Muscle layer of colon (tissue), 2 donors: ENCODE measurements at regions not wholly inside any gene's neighbourhood (a gene's known extent, or its start where the extent isn't known, plus 50 kb on each side); places are given as distances from the start of the nearest gene placed in this dataset.

Experiments used
- H3K27ac ChIP-seq: one replicate; pipeline ENCODE4 v1.7.0; 2013; ENCODE audit warnings: low read depth, mild to moderate bottlenecking, low read length, moderate library complexity
- H3K27me3 ChIP-seq, 2 donors: one replicate each; pipeline ENCODE4 v1.7.0; 2013; ENCODE audit warnings: low read length in 2 of 2, mild to moderate bottlenecking in 2 of 2; ENCODE audit not compliant: insufficient read depth in 2 of 2, control insufficient read depth in 1 of 2
- H3K36me3 ChIP-seq: one replicate; pipeline ENCODE4 v1.7.0; 2013; ENCODE audit warnings: mild to moderate bottlenecking, low read length; ENCODE audit not compliant: insufficient read depth
- H3K4me1 ChIP-seq: one replicate; pipeline ENCODE4 v1.7.0; 2013; ENCODE audit warnings: mild to moderate bottlenecking, low read length; ENCODE audit not compliant: insufficient read depth
- H3K4me3 ChIP-seq, 2 donors: one replicate each; pipeline ENCODE4 v1.7.0; 2013; ENCODE audit warnings: low read length in 2 of 2, low read depth in 1 of 2, mild to moderate bottlenecking in 1 of 2, moderate library complexity in 1 of 2
- H3K9ac ChIP-seq: one replicate; pipeline ENCODE4 v1.7.0; 2013; ENCODE audit warnings: low read length
- H3K9me3 ChIP-seq: one replicate; pipeline ENCODE4 v1.7.0; 2013; ENCODE audit warnings: mild to moderate bottlenecking, low read length
- donor health status: abdominal sarcoma.
- donor health status: Adenocarcinoma of cecum.

DNA sequence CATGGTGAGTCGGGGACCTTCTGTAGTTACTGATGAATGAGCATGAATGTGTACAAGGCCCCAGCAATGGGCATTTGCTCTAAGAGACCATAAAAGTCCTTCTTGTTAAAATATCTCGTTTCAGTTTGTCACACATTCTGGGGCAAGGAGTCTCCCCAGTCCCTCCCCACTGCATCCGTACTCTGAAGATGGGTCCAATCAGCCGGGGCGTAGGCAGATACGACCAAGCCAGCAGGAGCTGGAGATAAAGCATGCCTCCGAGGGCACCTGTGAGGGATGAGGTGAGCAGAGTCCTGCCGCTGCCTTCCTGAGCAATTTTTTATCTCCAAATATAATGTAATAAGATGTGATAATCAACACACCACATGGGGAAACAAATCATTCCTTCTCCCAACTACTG lies 528.5 kb downstream of the BCL11B start:
- Histone ChIP-seq H3K9ac (no peak overlapping the region), H3K27me3 (no peaks in the 10 kb centered on the region), H3K36me3 (no peaks in the 10 kb centered on the region), H3K4me1 (no peaks in the 10 kb centered on the region), H3K9me3 (no peaks in the 10 kb centered on the region), H3K4me3 (no peak overlapping the region), H3K27ac (no peak overlapping the region)

DNA sequence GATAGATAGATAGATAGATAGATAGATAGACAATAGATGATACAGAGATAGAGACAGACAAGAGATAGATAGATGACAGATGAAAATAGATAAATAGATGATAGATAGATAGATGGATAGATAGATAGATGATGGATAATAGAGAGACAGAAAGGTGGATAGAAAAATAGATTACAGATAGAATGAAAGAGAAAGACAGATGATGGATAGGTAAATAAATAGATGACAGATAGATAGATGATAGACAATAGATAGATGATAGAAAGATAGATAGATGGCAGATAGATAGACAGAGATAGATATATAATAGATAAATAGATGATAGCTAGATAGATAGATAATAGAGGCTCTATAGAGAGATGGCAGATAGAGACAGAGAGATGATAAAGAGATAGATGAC lies 523.0 kb downstream of the BCL11B start:
- no peak overlapping the region for H3K4me3 ChIP-seq
- H3K4me1 ChIP-seq: no peaks in the 10 kb centered on the region
- H3K27ac ChIP-seq: no peak overlapping the region
- H3K27me3 ChIP-seq: no peaks in the 10 kb centered on the region
- H3K9me3 ChIP-seq: no peaks in the 10 kb centered on the region
- no peak overlapping the region for H3K9ac ChIP-seq
- no peaks in the 10 kb centered on the region for H3K36me3 ChIP-seq

DNA sequence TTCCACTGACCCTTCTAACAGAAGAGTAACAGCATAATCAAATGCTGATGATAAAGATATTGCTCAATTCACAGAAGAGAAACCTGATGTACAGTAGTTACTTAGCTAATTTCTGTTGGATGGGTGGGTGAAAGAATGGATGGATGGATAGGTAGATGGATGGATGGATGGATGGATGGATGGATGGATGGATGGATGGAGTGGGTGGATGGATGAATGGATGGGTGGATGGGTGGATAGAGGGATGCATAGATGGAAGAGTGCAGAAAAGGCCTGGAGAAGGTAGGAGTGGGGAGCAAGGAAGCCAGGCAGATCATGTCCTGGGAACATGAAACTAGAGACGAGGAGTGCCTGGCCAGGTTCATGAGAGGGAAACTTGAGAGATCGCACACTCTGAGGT lies 520.9 kb downstream of the BCL11B start:
- H3K4me3 ChIP-seq: no peak overlapping the region
- H3K9me3 ChIP-seq: no peaks in the 10 kb centered on the region
- no peaks in the 10 kb centered on the region for H3K4me1 ChIP-seq
- no peak overlapping the region for H3K27ac ChIP-seq
- no peaks in the 10 kb centered on the region for H3K36me3 ChIP-seq
- no peak overlapping the region for H3K9ac ChIP-seq
- H3K27me3 ChIP-seq: no peaks in the 10 kb centered on the region

DNA sequence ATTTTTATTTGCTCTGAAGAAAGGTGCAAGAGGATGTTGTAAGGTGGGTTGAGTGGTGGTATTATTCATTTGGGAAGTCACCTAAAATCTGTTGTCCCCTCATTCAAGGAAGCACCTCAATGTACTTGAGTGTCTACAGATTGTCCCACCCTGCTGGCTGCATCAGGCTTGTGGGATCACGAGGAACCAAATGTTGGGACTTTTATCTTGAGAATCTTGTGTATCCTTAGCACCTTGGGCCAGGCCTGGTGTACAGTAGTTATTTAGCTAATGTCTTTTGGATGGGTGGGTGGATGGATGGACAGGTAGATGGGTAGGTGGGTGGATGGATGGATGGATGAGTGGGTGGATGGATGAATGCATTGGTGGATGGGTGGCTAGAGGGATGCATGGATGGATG lies 519.3 kb downstream of the BCL11B start:
- no peak overlapping the region for H3K4me3 ChIP-seq
- no peaks in the 10 kb centered on the region for H3K4me1 ChIP-seq
- no peaks in the 10 kb centered on the region for H3K36me3 ChIP-seq
- no peaks in the 10 kb centered on the region for H3K27me3 ChIP-seq
- no peaks in the 10 kb centered on the region for H3K9me3 ChIP-seq
- H3K27ac ChIP-seq: no peak overlapping the region
- no peak overlapping the region for H3K9ac ChIP-seq

GRCh38 chr14:98754343-98755020 lies 517.5 kb downstream of the BCL11B start:
- H3K9ac ChIP-seq: no peak overlapping the region
- no peaks in the 10 kb centered on the region for H3K9me3 ChIP-seq
- H3K27ac ChIP-seq: no peak overlapping the region
- no peaks in the 10 kb centered on the region for H3K27me3 ChIP-seq
- no peaks in the 10 kb centered on the region for H3K4me1 ChIP-seq
- H3K36me3 ChIP-seq: no peaks in the 10 kb centered on the region
- no peak overlapping the region for H3K4me3 ChIP-seq

DNA sequence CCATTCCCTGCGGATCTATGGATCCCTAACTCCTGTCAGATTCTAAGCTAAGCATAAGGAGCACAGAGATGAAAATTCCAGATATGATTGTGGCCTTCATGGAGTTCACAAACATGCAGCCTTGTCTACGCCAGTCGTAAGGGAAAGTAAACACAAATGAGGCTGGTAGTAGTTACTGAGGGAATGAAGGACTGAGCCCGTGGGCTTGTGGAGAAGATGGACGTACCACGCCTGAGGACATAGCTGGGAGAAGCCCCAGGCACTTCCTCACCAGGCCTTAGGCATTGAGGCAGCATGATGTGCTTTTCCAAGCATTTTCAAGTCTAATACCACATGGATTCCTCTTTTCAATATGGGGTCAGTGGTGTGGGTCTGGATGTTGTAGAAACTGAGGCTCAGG lies 515.2 kb downstream of the BCL11B start:
- Histone ChIP-seq H3K4me3 (no peak overlapping the region), H3K4me1 (no peaks in the 10 kb centered on the region), H3K36me3 (no peaks in the 10 kb centered on the region), H3K9me3 (no peaks in the 10 kb centered on the region), H3K27me3 (no peaks in the 10 kb centered on the region), H3K9ac (no peak overlapping the region), H3K27ac (no peak overlapping the region)

- H3K4me3 ChIP-seq: no peak overlapping the region
- no peaks in the 10 kb centered on the region for H3K27me3 ChIP-seq
- H3K4me1 ChIP-seq: no peaks in the 10 kb centered on the region
- no peak overlapping the region for H3K9ac ChIP-seq
- H3K36me3 ChIP-seq: no peaks in the 10 kb centered on the region
- peaks cover 5% of the 10 kb centered on the region for H3K9me3 ChIP-seq
- no peak overlapping the region for H3K27ac ChIP-seq
Measured at GRCh38 chr14:98758440-98758839, 513.6 kb downstream of the BCL11B start.

DNA sequence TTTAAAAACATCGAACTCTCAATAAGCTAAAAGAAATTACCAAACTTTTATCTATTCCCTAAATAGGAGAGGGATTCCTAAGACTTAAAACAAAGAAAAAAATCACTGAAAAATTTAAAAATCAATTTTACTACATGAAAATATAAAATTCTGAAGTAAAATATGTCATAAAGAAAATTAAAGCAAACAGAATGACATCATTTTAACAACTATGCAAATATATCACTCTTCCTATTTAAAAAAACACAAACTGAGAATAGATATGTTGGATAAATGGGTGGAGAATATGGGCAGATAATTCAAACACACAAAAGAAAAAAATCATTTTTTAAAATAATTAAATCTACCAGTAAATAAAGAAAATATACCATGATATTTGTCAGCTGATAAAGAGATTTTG lies 510.0 kb downstream of the BCL11B start:
- Histone ChIP-seq H3K36me3 (no peaks in the 10 kb centered on the region), H3K27ac (no peak overlapping the region), H3K27me3 (no peaks in the 10 kb centered on the region), H3K9me3 (peaks cover 5% of the 10 kb centered on the region), H3K4me1 (no peaks in the 10 kb centered on the region), H3K9ac (no peak overlapping the region), H3K4me3 (no peak overlapping the region)

- Histone ChIP-seq H3K4me1 (no peaks in the 10 kb centered on the region), H3K27ac (no peak overlapping the region), H3K27me3 (no peaks in the 10 kb centered on the region), H3K9me3 (peaks cover 5% of the 10 kb centered on the region), H3K36me3 (no peaks in the 10 kb centered on the region), H3K9ac (no peak overlapping the region), H3K4me3 (no peak overlapping the region)
Measured at GRCh38 chr14:98766818-98767217, 505.2 kb downstream of the BCL11B start.

DNA sequence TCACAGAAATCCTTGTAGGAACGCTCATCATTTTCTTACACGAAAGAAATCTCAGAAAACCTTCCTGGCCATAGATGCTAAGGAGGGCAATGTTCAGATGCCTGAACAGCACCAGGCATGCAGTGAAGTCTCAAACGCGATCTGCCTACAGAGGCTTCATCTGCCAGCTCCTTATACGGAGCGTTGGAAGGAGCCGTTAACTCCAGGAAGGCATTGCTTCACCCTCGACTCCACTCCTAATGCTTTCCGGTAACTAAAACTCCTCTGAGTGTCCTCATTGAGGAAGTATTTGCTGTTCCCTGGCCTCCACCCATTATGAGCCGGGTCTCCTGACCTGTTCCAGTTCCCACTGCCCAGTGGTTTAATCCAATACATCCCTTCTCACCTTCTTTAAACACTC lies 502.7 kb downstream of the BCL11B start:
- Histone ChIP-seq H3K36me3 (no peaks in the 10 kb centered on the region), H3K27ac (no peak overlapping the region)

DNA sequence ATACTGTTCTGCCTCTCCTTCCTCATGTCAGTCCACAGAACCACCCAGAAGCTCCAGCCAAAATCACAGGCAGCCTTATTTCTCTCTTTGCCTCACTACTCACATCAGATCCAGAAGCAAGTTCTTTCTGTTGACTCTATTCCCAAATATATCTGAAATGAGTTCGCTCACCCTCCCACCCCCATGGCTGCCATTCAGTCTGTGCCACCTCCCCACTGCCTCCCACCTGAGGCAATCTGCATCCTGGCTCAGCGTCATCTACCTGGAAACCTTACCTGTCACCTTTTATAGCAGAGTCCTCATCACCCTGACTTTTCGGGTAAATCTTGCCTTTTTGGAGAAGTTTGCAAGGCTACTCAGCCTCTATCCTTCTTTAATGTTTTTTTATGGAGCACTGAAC lies 501.8 kb downstream of the BCL11B start:
- no peaks in the 10 kb centered on the region for H3K27me3 ChIP-seq
- no peak overlapping the region for H3K27ac ChIP-seq
- H3K9me3 ChIP-seq: no peaks in the 10 kb centered on the region
- no peaks in the 10 kb centered on the region for H3K36me3 ChIP-seq
- no peaks in the 10 kb centered on the region for H3K4me1 ChIP-seq
- no peak overlapping the region for H3K9ac ChIP-seq
- no peak overlapping the region for H3K4me3 ChIP-seq

More for the DNA sequence above, 502.7 kb downstream of the BCL11B start:
- no peaks in the 10 kb centered on the region for H3K9me3 ChIP-seq
- no peak overlapping the region for H3K9ac ChIP-seq
- H3K27me3 ChIP-seq: no peaks in the 10 kb centered on the region
- no peaks in the 10 kb centered on the region for H3K4me1 ChIP-seq
- no peak overlapping the region for H3K4me3 ChIP-seq

- Histone ChIP-seq H3K9me3 (no peaks in the 10 kb centered on the region), H3K4me3 (no peak overlapping the region), H3K4me1 (no peaks in the 10 kb centered on the region), H3K27me3 (no peaks in the 10 kb centered on the region), H3K27ac (no peak overlapping the region), H3K36me3 (no peaks in the 10 kb centered on the region), H3K9ac (no peak overlapping the region)
Measured at GRCh38 chr14:98773814-98774213, 498.2 kb downstream of the BCL11B start.
